ENCODE measurements at regions not wholly inside any gene's neighbourhood (a gene's known extent, or its start where the extent isn't known, plus 50 kb on each side); places are given as distances from the start of the nearest gene placed in this dataset.

GRCh38 chr13:106117640-106118039 lies 417.8 kb downstream of the EFNB2 start (continued):
- no peak for TF ChIP-seq CTCF (conservative IDR thresholded peaks at IDR 0.05; ENCODE audit: low read depth in 2 of 2)
- no peak for TF ChIP-seq CREB1 (CRISPR knock-in tag; IDR thresholded peaks at IDR 0.05; ENCODE audit: low read depth)
- no peak for TF ChIP-seq NANOG (IDR thresholded peaks at IDR 0.05; ENCODE audit: borderline replicate concordance)
- no peak for TF ChIP-seq EZH2 (IDR thresholded peaks at IDR 0.05; ENCODE audit: low read depth, unreplicated experiment)
- no peak for TF ChIP-seq ZNF114 (CRISPR knock-in tag; IDR thresholded peaks at IDR 0.05)
- no peak for TF ChIP-seq POLR2AphosphoS5 (IDR thresholded peaks at IDR 0.05; ENCODE audit: low read depth)
- TF ChIP-seq ZNF331 (CRISPR knock-in tag; IDR thresholded peaks at IDR 0.05; ENCODE audit: low read depth): no peak
- TF ChIP-seq ETS1 (IDR thresholded peaks at IDR 0.05): no peak

GRCh38 chr13:106117035-106117434 lies 418.4 kb downstream of the EFNB2 start:
- Mint-ChIP-seq H3K4me1 (peaks cover 18% of the 10 kb centered on the region), H3K27me3 (ENCODE audit: insufficient read depth, low read depth, poor library complexity) (no peaks in the 10 kb centered on the region), H3K36me3 (ENCODE audit: low read depth) (no peaks in the 10 kb centered on the region), H3K27ac (no peak overlapping the region), H3K9me3 (no peaks in the 10 kb centered on the region), H3K4me3 (no peak overlapping the region)
- TF ChIP-seq JUNB (IDR thresholded peaks at IDR 0.05; ENCODE audit: unreplicated experiment): no peak
- Histone ChIP-seq H3K27ac (ENCODE audit: low read depth) (no peak overlapping the region), H2AFZ (no peak overlapping the region), H3K4me2 (no peak overlapping the region), H3F3A (replicated peaks; ENCODE audit: low read depth) (no peaks in the 10 kb centered on the region), H3K4me1 (ENCODE audit: insufficient read depth) (peaks cover 18% of the 10 kb centered on the region), H4K20me1 (replicated peaks; ENCODE audit: insufficient read depth) (no peaks in the 10 kb centered on the region), H3K27me3 (ENCODE audit: insufficient read depth) (no peaks in the 10 kb centered on the region), H3K36me3 (ENCODE audit: insufficient read depth) (no peaks in the 10 kb centered on the region), H3K9me2 (ENCODE audit: insufficient read depth) (no peaks in the 10 kb centered on the region), H3K4me3 (no peak overlapping the region), H3K79me2 (replicated peaks; ENCODE audit: insufficient read depth) (no peaks in the 10 kb centered on the region)
- no peak for ATAC-seq
- DNase-seq (ENCODE audit: low spot score): no peak

- Histone ChIP-seq H3K4me2 (no peak overlapping the region), H3K4me1 (ENCODE audit: insufficient read depth) (peaks cover 18% of the 10 kb centered on the region), H2AFZ (no peak overlapping the region), H3K9me2 (ENCODE audit: insufficient read depth) (no peaks in the 10 kb centered on the region), H3K4me3 (no peak overlapping the region), H3K79me2 (replicated peaks; ENCODE audit: insufficient read depth) (no peaks in the 10 kb centered on the region), H3K27ac (ENCODE audit: low read depth) (no peak overlapping the region), H3K36me3 (ENCODE audit: insufficient read depth) (no peaks in the 10 kb centered on the region), H4K20me1 (replicated peaks; ENCODE audit: insufficient read depth) (no peaks in the 10 kb centered on the region), H3K27me3 (ENCODE audit: insufficient read depth) (no peaks in the 10 kb centered on the region), H3F3A (replicated peaks; ENCODE audit: low read depth) (no peaks in the 10 kb centered on the region)
- Mint-ChIP-seq H3K4me1 (peaks cover 18% of the 10 kb centered on the region), H3K9me3 (no peaks in the 10 kb centered on the region), H3K27ac (no peak overlapping the region), H3K36me3 (ENCODE audit: low read depth) (no peaks in the 10 kb centered on the region), H3K27me3 (ENCODE audit: insufficient read depth, low read depth, poor library complexity) (no peaks in the 10 kb centered on the region), H3K4me3 (no peak overlapping the region)
- ATAC-seq (no peak), DNase-seq (ENCODE audit: low spot score) (no peak)
- TF ChIP-seq STAT1 (IDR thresholded peaks at IDR 0.05; ENCODE audit: unreplicated experiment) (no peak), JUNB (IDR thresholded peaks at IDR 0.05; ENCODE audit: unreplicated experiment) (no peak), ZNF114 (CRISPR knock-in tag; IDR thresholded peaks at IDR 0.05) (no peak), ZNF331 (CRISPR knock-in tag; IDR thresholded peaks at IDR 0.05; ENCODE audit: low read depth) (no peak), ZNF462 (CRISPR knock-in tag; IDR thresholded peaks at IDR 0.05) (no peak)
Observed at GRCh38 chr13:106115081-106115480, 420.4 kb downstream of the EFNB2 start.

Measured in GM23338 (cell line).